ACC112 (cell line): ENCODE measurements at regions not wholly inside any gene's neighbourhood (a gene's known extent, or its start where the extent isn't known, plus 50 kb on each side); places are given as distances from the start of the nearest gene placed in this dataset.
"Not testable (repeated sequence)": the region's sequence is repeated elsewhere in the genome, so short reads cannot be mapped to it uniquely, and the experiment has no call there.

ENCODE experiments used
- H2AFZ ChIP-seq: fragments of 200-600 bp; sonication (generic); one replicate; pipeline ENCODE4 v1.6.0; 2017; ENCODE audit warnings: antibody characterized with exemption, low read length; ENCODE audit not compliant: unreplicated experiment
- H3K27ac ChIP-seq: fragments of 200-600 bp; sonication (generic); 2 replicates; pipeline ENCODE4 v1.5.1; 2014; ENCODE audit warnings: low read depth, mild to moderate bottlenecking, antibody characterized with exemption, low read length, moderate library complexity
- H3K27me3 ChIP-seq: fragments of 200-600 bp; sonication (generic); 2 replicates; pipeline ENCODE4 v1.6.1; 2014; ENCODE audit warnings: mild to moderate bottlenecking, antibody characterized with exemption, low read length, moderate library complexity, mixed read lengths; ENCODE audit not compliant: insufficient read depth
- H3K36me3 ChIP-seq: fragments of 200-600 bp; sonication (generic); 2 replicates; pipeline ENCODE4 v1.6.1; 2016; ENCODE audit warnings: mild to moderate bottlenecking, antibody characterized with exemption, low read length, moderate library complexity, mixed read lengths; ENCODE audit not compliant: insufficient read depth
- H3K4me1 ChIP-seq: fragments of 200-600 bp; sonication (generic); one replicate; pipeline ENCODE4 v1.6.1; 2016; ENCODE audit warnings: low read length, mixed read lengths; ENCODE audit not compliant: insufficient read depth, unreplicated experiment, control insufficient read depth
- H3K4me3 ChIP-seq: fragments of 200-600 bp; sonication (generic); 2 replicates; pipeline ENCODE4 v1.5.1; 2014; ENCODE audit warnings: mild to moderate bottlenecking, low read depth, low read length
- H3K79me2 ChIP-seq: fragments of 200-600 bp; sonication (generic); one replicate; pipeline ENCODE4 v1.6.0; 2016; ENCODE audit warnings: low read length; ENCODE audit not compliant: control insufficient read depth, unreplicated experiment, insufficient read depth

GRCh38 chr2:11940799-11941198 lies 194.4 kb downstream of the LPIN1 start:
- Histone ChIP-seq H3K27ac (no peak overlapping the region), H3K36me3 (no peaks in the 10 kb centered on the region), H2AFZ (no peak overlapping the region), H3K4me3 (no peak overlapping the region), H3K4me1 (no peaks in the 10 kb centered on the region), H3K79me2 (no peaks in the 10 kb centered on the region), H3K27me3 (peaks cover 3% of the 10 kb centered on the region; the same call in 1 of the 2 replicates)

- Histone ChIP-seq H3K79me2 (no peaks in the 10 kb centered on the region), H3K36me3 (no peaks in the 10 kb centered on the region), H3K4me1 (no peaks in the 10 kb centered on the region), H2AFZ (no peak overlapping the region), H3K27ac (no peak overlapping the region), H3K27me3 (peaks cover 3% of the 10 kb centered on the region; the same call in 1 of the 2 replicates), H3K4me3 (no peak overlapping the region)
Measured at GRCh38 chr2:11941201-11942177, 195.1 kb downstream of the LPIN1 start.

- Histone ChIP-seq H3K27me3 (peaks cover 3% of the 10 kb centered on the region; the same call in 1 of the 2 replicates), H3K27ac (no peak overlapping the region), H3K4me3 (no peak overlapping the region), H2AFZ (no peak overlapping the region), H3K4me1 (no peaks in the 10 kb centered on the region), H3K79me2 (no peaks in the 10 kb centered on the region), H3K36me3 (no peaks in the 10 kb centered on the region)
Measured at GRCh38 chr2:11942178-11942569, 195.7 kb downstream of the LPIN1 start.

- no peaks in the 10 kb centered on the region for H3K4me1 ChIP-seq
Measured at GRCh38 chr2:11944311-11944710, 197.9 kb downstream of the LPIN1 start.

GRCh38 chr2:11945139-11946126 lies 199.0 kb downstream of the LPIN1 start:
- H3K4me3 ChIP-seq, result no peak overlapping the region
- H3K4me1 ChIP-seq, result no peaks in the 10 kb centered on the region
- H3K27me3 ChIP-seq, result no peaks in the 10 kb centered on the region
- no peak overlapping the region for H2AFZ ChIP-seq
- H3K36me3 ChIP-seq, result no peaks in the 10 kb centered on the region
- no peaks in the 10 kb centered on the region for H3K79me2 ChIP-seq
- H3K27ac ChIP-seq, result no peak overlapping the region

More at GRCh38 chr2:11944311-11944710, 197.9 kb downstream of the LPIN1 start:
- Histone ChIP-seq H3K36me3 (no peaks in the 10 kb centered on the region), H3K4me3 (no peak overlapping the region), H3K27me3 (no peaks in the 10 kb centered on the region), H2AFZ (no peak overlapping the region), H3K79me2 (no peaks in the 10 kb centered on the region), H3K27ac (no peak overlapping the region)

GRCh38 chr2:11947956-11948355 lies 201.5 kb downstream of the LPIN1 start:
- H3K79me2 ChIP-seq, result no peaks in the 10 kb centered on the region
- no peak overlapping the region for H3K27ac ChIP-seq
- no peaks in the 10 kb centered on the region for H3K4me1 ChIP-seq
- no peaks in the 10 kb centered on the region for H3K36me3 ChIP-seq
- no peak overlapping the region for H2AFZ ChIP-seq
- H3K4me3 ChIP-seq, result no peak overlapping the region
- no peaks in the 10 kb centered on the region for H3K27me3 ChIP-seq

- H3K79me2 ChIP-seq, result no peaks in the 10 kb centered on the region
- no peak overlapping the region for H2AFZ ChIP-seq
- H3K27ac ChIP-seq, result no peak overlapping the region
Measured at GRCh38 chr2:11949732-11950523, 203.5 kb downstream of the LPIN1 start.

GRCh38 chr2:11950896-11951295 lies 204.5 kb downstream of the LPIN1 start:
- H3K79me2 ChIP-seq, result no peaks in the 10 kb centered on the region
- no peaks in the 10 kb centered on the region for H3K27me3 ChIP-seq
- H3K27ac ChIP-seq, result no peak overlapping the region
- H3K4me1 ChIP-seq, result peaks cover 8% of the 10 kb centered on the region
- H3K36me3 ChIP-seq, result no peaks in the 10 kb centered on the region
- no peak overlapping the region for H3K4me3 ChIP-seq
- no peak overlapping the region for H2AFZ ChIP-seq

More at GRCh38 chr2:11949732-11950523, 203.5 kb downstream of the LPIN1 start:
- Histone ChIP-seq H3K27me3 (no peaks in the 10 kb centered on the region), H3K4me1 (no peaks in the 10 kb centered on the region), H3K36me3 (no peaks in the 10 kb centered on the region), H3K4me3 (no peak overlapping the region)

GRCh38 chr2:11951492-11951891 lies 205.1 kb downstream of the LPIN1 start:
- H3K27me3 ChIP-seq, H3K4me3 ChIP-seq, H2AFZ ChIP-seq, H3K27ac ChIP-seq, H3K79me2 ChIP-seq, H3K36me3 ChIP-seq, H3K4me1 ChIP-seq: not testable (repeated sequence)

- Histone ChIP-seq H3K27me3 (no peaks in the 10 kb centered on the region), H3K4me3 (no peak overlapping the region), H3K36me3 (no peaks in the 10 kb centered on the region), H3K27ac (no peak overlapping the region), H2AFZ (no peak overlapping the region), H3K79me2 (no peaks in the 10 kb centered on the region), H3K4me1 (peaks cover 8% of the 10 kb centered on the region)
Measured at GRCh38 chr2:11953258-11953657, 206.8 kb downstream of the LPIN1 start.
